GM19035 (cell line): ENCODE measurements at regions not wholly inside any gene's neighbourhood (a gene's known extent, or its start where the extent isn't known, plus 50 kb on each side); places are given as distances from the start of the nearest gene placed in this dataset.

ENCODE experiments used
- ATAC-seq: cut with Tn5 transposase; IDR thresholded peaks from one replicate; pipeline ENCODE4 v1.9.1; 2021; ENCODE audit not compliant: unreplicated experiment

DNA sequence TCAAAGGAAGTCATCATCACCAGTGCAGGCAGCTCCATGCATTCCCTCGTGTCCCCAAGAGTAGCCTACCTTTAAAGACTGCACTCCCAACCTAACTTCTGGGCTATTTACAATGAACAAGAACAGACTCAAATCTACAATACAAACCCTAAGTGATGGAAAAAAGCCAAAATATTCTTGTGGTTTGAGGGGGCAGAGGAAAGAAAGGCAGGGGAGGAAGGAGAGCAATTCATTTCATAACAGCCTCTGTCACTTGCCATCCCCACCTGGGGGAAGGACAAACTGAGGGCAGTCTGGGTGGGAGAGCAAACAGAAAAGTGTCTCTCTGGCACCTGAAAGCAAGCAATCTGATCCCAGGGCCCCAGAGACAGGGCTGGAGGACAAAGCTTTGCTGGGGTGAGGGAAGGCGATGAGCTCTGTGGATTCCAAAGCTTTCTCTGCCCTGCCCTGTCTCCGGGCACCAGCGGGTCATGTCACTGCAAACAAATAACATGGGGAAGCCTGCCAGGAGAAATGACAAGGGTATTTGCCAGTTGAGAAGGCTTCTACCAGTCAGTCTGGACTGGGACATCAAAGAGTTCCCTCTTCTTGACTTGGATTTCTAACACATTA lies 528.0 kb upstream of the TNP1 start:
- no peak for ATAC-seq

DNA sequence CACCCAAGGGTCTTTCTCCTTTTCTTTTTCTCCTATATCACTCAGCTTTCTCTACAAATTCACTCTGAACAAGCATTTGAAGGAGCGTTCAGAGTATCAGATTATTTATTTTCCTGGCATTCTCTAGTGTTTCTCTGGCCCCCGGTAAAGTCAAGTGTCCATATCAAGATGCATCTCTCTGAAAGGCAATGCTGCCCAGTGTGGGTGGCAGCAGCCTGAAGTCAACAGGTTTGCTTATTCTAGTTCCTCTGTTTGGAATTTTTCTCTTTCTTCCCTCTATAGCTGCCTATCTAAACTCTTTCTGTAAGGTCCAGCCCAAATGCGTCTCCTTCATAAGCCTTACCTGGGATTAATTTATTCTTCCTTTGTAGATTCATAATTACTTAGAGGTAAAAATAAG lies 526.2 kb upstream of the TNP1 start:
- no peak for ATAC-seq

DNA sequence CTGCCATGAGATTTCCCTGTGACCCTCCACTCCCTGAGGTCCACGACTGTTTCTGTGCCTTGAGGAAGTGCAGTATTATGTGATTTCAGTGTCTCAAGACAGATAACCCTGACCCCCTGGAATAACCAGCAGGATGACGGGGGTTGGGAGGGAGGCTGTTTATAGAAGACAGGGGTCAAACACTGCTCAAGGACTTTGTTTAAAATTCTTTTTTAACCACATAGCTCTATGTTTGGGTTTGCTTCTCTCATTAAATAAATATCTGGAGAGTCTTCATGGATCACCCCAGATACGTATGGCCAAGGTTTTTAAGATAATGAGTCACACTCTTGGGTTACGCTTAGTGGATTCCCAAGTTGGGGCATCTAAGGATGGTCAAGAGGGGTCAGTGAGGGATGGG lies 523.8 kb upstream of the TNP1 start:
- no peak for ATAC-seq

DNA sequence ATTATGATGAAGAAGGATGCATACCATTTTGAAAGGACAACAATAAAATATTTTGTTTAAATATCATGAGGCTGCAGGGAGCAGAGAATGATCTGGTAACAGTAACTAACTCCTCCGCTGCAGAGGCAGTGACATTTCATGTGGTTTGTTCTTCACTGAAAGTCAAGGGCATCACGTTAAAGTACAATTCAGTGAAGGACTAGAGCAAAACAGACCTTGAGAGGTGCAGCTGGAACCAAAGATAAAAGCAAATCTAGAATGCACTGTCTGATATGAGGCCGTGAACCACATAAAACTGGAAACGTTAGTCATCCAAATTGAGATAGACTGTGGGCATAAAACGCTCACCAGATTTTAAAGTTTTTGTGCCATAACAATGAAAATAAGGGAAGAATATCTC lies 522.9 kb upstream of the TNP1 start:
- ATAC-seq: no peak

DNA sequence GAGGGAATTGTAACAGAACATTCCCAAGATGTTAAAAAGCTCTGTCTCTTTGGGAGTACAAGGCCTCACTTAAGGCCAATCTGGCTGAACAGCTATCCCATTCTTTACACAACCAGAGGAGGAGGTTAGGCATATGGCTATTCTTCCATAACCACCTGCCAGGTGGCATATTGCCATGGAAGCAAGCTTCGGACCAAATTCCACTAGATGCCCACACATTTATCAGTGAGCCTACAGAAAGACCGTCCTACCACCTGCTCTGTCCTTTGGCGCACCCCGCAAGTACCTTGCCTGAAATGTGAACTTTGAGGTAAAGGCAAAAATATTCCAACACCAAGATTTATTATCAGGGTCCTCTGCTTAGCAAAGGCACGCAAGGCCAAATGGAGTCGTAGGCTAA lies 519.9 kb upstream of the TNP1 start:
- ATAC-seq: no peak

DNA sequence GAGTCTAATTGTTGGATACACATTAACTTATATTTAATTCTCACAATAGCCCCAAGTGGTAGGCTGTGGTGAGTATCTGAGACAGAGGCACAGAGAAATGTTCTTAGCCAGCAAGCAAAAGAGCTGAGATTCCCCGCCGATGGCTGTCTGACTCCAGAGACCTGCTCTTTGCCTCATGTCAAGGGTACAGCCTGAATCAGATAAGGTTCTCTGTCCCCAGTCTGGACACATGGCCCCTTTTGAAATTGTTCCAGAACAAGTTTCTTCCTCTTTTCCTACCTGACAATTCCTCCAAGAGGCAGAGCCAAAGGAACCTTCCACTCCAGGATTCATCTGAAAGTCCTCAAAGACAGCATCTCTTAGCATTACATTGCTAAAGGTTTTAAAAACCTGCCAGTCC lies 512.9 kb upstream of the TNP1 start:
- ATAC-seq: no peak

DNA sequence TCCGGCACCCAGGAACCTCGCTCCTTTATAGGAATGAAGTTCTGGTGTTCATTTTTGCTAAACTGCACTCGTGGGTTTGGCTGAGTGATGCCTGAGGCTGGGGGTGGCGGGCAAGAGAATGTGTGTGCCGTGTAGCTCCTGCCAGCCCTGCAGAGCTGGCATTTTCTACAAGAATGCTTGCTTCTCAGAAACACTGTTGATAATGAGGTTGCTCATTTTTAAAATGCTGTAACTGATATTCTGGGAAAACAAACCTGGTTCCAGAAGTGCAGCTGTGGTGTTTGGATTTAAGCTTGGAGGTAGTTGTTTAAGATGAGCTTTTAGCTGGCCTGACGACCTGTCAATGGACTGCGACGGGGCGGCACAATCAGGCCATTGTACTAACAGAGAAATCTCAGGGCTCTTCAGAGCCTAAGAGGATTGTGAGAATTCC lies 511.9 kb upstream of the TNP1 start:
- ATAC-seq: no peak

DNA sequence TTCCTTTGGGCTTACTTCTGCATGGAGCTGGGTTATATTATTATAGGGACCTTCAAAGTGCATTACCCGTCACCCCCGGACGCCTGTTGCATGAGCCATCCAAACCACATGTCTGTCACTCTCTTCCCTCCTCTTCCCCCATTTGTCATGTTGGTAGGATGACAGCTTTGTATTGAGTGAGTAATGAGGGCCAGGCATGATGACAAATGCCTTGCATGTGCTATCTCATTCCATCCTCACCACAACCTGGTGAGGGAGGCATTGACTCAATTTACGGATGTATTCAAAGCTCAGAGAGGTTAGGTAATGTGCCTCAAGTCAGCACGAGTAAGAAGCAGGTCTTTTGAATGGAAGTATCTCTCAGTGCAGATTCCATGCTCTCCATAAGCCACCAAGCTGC lies 510.5 kb upstream of the TNP1 start:
- ATAC-seq: no peak

DNA sequence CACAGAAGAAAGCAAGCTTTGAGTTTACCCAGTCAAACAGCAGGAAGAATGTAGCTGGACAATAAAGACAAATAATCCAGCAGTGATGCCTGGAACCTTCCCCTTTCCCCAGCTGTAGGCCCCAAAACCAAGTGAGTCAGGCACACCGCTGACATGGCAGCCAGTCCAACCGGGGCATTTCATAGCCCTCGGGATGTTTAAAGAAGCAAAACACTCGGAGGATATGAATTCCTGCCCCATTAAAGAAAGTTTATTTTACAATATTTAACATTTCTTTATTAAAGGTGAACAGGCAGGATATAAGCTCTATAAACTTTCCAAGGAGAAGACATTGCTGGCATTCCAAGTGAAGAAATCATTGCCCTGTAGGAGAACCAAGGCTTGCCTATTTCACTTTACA lies 507.6 kb upstream of the TNP1 start:
- no peak for ATAC-seq

DNA sequence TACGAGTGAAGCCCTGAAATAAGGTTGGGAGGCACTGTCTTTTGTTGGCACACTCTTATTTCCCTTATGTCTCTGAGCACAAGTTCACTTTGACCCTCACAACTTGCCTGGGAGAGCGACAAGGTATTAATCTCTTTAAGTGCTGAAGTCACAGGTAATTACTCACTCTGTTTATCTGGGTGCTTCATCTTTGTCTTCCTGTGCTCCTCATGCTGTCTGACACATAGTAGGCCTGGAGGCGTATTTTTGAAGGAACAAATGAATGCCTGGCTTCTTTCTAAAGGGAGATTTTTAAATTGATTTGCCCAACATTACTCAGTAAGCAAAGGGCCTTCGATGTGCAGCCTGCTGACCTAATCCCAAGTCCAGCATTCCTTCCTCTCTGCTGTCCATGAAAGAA lies 507.1 kb upstream of the TNP1 start:
- no peak for ATAC-seq

DNA sequence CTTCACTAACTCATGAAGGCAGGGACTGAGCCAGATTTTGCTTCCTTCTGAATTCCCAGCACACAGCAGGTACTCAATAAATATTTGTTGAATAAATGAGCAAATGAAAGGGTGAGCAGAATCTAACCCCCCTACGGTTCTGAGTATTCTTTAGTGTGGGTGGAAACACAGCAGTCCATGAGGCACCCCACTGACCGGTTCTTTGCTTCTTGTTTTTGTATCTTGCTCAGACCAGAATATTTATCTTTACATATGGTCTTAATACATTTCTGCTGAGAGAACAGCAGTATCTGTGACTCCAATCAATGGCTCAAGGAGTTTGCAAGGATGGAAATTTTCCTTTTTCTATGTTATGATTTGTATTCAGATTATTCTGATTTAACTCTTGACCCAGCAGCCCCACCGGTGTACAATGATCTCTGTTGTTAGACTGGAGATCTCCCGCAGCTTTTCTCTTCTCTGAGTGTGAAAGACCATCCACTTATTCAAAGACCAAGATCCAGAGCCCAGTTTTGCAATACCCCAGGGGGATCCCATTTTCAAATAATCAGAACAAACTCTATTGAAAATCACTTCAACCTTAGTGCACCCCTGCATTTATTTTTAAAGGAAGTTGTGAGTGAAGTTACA lies 506.5 kb upstream of the TNP1 start:
- ATAC-seq: no peak

DNA sequence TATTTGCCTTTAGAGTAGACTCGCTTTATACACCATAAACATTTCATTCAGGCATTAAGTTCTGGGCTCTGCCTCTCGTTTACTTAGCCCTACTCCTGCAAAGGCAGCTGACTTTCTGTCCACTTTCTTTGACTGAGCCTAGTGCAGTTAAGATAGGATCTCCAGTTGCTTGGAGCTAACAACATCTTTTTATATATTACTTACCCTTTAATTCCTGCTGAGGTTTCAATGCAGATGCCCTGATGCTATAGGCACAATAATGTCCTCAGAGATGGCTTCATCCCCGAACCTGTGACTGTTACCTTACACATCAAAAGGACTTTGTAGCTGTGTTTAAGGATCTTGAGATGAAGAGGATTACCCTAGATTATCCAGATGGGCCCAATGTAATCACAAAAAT lies 505.8 kb upstream of the TNP1 start:
- no peak for ATAC-seq

DNA sequence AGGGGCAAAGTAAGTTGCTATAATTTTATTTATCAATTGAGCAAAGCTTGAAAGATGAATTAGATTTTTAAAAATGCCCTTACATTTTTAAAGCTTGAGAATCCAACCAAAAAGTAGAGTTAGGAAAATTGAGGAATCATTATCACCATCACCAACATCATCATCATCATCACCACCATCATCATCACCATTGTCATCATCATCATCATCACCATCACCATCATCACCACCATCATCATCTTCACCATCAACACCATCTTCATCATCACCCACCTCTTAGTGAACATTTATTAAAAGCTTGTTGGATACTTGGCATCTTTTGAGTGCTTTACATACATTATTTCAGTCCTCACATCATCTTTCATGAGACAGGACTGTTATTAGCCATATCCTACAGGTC lies 504.4 kb upstream of the TNP1 start:
- no peak for ATAC-seq

DNA sequence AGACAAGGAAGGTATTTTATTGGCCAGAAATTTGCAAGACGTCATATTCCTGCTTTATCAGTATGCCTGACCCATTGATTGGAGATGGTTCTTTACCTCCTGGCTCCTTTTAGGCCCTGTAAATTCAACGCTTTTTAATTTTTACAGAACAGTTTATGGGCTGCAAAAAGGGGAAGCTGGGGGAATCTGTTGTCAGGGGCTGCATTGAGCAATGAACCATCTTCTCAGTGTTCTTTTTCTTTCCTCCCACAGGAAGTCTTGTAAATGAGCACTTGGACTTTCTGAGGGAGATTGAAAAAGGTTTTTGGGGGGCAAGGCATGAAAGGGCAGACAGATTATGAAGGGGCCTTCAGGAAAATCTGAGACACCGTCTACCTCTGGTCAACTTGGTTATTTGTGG lies 503.6 kb upstream of the TNP1 start:
- no peak for ATAC-seq

DNA sequence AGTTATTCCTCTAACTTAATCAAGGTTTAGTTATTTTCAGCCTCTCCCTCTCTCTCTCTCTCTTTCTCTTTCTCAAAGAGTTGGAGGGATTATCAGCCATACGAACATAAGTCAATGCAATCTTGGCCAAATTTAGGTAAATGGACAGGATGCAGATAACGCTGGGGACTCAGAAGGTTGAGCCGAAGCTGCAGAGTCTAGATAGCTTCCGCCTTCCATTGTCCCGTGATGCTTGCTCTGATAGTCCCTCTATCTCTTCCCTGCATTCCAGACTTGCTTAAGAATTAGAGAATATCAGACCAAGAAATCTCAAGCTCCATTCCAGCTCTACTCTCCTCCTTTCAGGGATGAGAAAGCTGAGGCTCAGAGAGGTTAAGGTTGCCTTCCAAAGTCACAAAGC lies 502.8 kb upstream of the TNP1 start:
- ATAC-seq: no peak

DNA sequence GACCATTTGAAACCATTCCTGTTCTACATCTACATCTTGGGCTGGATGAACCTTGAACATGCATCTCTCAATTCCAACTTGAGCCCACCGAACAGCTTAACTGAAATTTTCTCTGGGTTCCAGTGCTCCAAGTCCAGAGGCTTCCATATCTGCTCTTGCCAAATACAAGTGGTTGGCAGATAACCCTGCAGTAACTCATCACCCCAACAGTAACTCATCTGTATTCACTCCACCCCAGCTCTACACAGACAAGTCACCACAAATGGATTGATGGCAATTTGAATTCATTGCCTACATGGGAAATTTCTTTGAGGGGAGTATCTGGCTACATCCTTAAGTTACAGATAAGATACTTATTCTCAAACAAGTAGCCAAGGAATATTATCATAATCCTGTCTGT lies 502.4 kb upstream of the TNP1 start:
- ATAC-seq: no peak

DNA sequence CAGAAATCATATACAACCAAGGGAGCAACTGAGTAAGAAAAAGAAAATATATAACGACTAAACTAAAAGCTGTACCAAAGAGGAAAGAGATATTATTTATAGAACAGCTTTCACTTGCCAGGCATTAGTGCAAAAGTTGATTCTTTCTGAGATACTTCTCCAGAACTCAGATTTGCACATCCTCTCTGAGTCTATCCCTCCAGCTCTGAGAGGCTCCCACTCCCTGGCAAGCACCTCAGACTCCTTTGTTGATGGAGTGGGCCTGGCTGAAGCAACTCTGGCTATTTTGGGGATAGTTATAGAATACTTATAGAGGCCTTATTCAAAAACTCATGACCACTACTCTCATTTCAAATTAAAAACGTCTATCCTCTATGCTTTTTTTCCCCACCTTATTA lies 501.6 kb upstream of the TNP1 start:
- ATAC-seq: no peak

DNA sequence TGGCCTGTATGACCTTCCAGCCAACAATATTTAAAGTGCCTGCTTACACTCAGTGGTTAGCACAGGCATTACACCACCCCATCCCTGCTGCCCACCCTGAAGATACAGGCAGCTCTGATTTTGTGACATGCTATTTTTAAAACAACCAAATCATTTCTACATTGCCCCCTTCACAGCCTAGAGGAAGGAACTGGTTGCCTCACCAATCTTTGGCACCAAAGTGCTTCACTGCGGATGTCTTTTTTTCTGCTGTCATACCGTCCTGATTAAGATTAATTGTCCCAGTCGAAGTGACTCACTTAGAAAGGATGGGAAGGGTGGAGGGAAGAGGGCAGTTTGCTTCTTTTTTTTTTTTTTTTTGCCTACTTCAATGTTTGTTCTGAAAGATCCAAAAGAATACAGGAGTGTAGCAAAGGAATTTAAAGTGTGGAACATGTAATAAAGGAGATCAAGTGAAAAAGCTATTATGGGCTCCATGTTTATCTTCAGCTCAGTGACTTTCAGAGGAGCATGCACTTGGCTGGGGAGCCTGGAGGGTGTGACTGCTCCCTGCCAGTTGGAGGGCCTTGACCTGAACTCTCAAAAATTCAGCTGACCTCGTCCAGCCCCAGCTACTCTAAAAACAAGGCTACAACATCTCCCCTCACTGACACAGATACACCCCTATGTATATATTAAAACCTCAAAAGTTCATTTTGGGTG lies 501.1 kb upstream of the TNP1 start:
- no peak for ATAC-seq

DNA sequence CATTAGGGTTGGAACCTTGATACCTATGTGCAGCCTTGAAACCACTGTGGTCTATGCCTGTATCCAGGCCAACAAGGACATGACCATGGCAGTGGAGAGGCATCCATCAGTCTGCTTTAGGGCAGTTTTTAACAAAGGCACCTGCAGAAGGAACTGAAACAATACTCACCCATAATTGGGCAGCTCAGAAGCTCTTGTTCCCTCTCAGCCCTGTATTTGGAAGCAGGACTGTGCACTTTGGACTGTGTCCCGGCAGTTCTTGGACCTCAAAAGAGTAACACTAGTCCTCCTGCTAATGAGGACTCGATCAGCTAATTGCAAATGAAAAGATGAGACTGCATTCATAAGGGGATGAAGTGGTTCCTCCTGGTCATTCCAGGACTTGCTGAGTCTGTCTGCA lies 500.2 kb upstream of the TNP1 start:
- no peak for ATAC-seq

DNA sequence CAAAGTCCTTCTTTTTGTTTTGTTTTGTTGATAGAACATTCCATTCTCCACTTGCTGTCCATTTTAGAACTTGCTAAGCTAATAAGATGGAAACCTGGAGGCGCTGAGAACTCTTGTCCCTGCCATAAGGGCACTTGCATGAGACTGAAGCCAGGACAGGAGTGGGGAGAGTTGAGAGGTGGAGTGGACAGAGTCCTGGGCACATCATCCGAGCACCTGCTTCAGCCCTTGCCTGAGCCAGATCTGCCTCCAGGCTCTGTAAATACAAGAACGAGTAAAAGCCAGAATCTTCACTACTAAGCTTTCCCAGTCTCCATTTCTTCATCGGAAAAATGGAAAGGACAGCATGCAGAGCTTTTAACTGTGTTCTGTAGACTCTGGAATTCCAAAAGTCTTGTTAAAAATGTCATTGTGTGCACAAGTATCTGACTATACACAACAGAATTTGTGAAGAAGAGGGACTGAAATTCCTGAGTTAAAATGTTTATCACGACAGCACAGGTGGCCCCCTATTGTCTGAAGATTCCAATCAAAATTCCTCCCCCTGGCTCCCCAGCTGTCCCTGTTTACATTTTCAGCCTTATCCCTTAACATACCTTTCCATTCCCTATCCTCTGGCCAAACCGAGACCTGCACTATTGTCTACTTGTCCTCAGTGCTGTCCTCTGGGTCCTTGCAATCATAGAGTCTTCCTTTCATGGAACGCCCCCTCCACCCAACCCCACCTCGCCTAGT lies 498.2 kb upstream of the TNP1 start:
- no peak for ATAC-seq

DNA sequence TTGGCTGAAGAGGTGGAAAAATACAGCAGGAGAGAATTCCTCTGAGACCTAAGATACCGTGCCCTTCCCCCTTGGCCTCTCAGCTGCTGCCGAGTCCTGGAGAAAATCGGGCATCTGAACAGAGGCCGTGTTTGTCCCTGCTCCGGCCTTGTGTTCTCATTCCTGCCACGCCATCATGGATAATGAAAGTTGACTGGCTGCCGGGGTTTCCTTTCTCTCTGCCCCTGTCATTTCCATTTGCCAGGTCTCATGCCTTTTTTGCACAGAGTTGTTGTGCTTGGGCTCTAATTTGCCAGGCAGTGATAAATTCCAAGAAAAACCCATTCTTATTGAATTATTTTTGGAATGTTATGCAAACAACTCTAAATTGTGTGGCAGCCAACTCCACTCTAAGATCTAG lies 496.9 kb upstream of the TNP1 start:
- ATAC-seq: no peak

DNA sequence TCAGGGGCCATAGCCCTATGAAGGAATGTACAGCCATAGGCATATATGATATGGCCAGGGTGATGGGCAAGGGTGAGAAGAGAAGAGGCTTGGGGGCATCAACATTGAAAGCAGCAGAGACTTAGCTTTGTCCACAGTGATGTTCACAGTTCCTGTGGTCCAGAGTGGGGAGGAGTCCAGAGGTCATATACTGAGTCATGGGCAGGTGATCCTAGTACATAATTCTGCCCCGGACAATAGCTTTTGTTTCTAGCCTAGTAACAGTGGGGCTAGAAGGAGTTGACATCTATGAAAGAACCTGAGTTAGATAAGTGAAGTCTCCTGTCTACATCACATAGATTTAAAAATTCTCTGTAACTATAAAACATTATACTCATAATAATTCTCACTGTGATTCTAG lies 496.3 kb upstream of the TNP1 start:
- ATAC-seq: no peak
